HCT116 (cell line): ENCODE measurements at regions not wholly inside any gene's neighbourhood (a gene's known extent, or its start where the extent isn't known, plus 50 kb on each side); places are given as distances from the start of the nearest gene placed in this dataset.

Experiments
- ATAC-seq: fragments of 200-7000 bp; cut with Tn5 transposase; 2 replicates; pipeline ENCODE4 v1.9.1; 2020; ENCODE audit warnings: mild to moderate bottlenecking, moderate library complexity
- BruUV-seq: library from RNA; stranded (reverse); fragments of 400-500 nt; replicated peaks from 2 replicates; lab custom pipeline; 2021; lab: Mats Ljungman, UMichigan
- CTCF ChIA-PET: fragments of 300-600 bp; sonication (Branson Sonifier 250); formaldehyde crosslinking; loops from one replicate; lab custom pipeline; 2021; ENCODE audit warnings: antibody characterized with exemption; lab: Charles Lee
- POLR2A ChIA-PET: fragments of 300-600, 350-600 bp; sonication (Branson Sonifier 250); formaldehyde crosslinking; loops from one replicate; lab custom pipeline; 2021; ENCODE audit warnings: antibody characterized with exemption; lab: Charles Lee
- RAD21 ChIA-PET, 2 experiments: fragments of 300-600 bp; sonication (Branson Sonifier 250); formaldehyde crosslinking; loops; one replicate each; lab custom pipeline; 2023; ENCODE audit warnings: low total read pairs in 2 of 2; ENCODE audit not compliant: uncharacterized antibody in 2 of 2, unreplicated experiment in 2 of 2, low non-redundant PET in 1 of 2; lab: Charles Lee
- DNase-seq: peaks from one replicate; pipeline ENCODE4 v3.0.0-alpha.2; 2010; ENCODE audit warnings: low read depth, low spot score
- H2AFZ ChIP-seq: fragments of 200-600 bp; shearing (Covaris generic), sonication (generic); 2 replicates; pipeline ENCODE4 v1.6.1; 2017; ENCODE audit warnings: low read depth, mixed run types, mixed read lengths, antibody characterized with exemption, low read length; ENCODE audit not compliant: poor library complexity, severe bottlenecking
- H3K27ac ChIP-seq: 2 replicates; pipeline ENCODE4 v1.5.1; 2012; ENCODE audit warnings: low read depth, low read length
- H3K27me3 ChIP-seq: fragments of 200-600 bp; sonication (generic); 2 replicates; pipeline ENCODE4 v1.6.1; 2016; ENCODE audit warnings: mixed run types, low read length, mixed read lengths; ENCODE audit not compliant: insufficient read depth
- H3K36me3 ChIP-seq, 2 experiments: fragments of 200-500 bp in 1 of 2; fragments of 200-600 bp in 1 of 2; sonication (Bioruptor generic) in 1 of 2; sonication (generic) in 1 of 2; 2 replicates each; pipeline versions ENCODE4 v1.5.1 to v1.6.1; 2014 to 2016; ENCODE audit warnings: low read length in 2 of 2, inconsistent platforms in 1 of 2, mixed read lengths in 1 of 2, mixed run types in 1 of 2; ENCODE audit not compliant: insufficient read depth in 2 of 2, control insufficient read depth in 1 of 2
- H3K4me1 ChIP-seq, 2 experiments: fragments of 200-600 bp in 1 of 2; sonication (generic) in 1 of 2; 2 replicates each; pipeline versions ENCODE4 v1.5.1 to v1.6.1; 2012 to 2017; ENCODE audit warnings: low read length in 2 of 2, inconsistent platforms in 1 of 2, mild to moderate bottlenecking in 1 of 2, mixed read lengths in 1 of 2, mixed run types in 1 of 2, moderate library complexity in 1 of 2; ENCODE audit not compliant: insufficient read depth in 2 of 2, control insufficient read depth in 1 of 2
- H3K4me2 ChIP-seq: fragments of 200-600 bp; sonication (generic); 2 replicates; pipeline ENCODE4 v1.6.1; 2017; ENCODE audit warnings: mixed run types, low read length, mixed read lengths
- H3K4me3 ChIP-seq, 2 experiments: fragments of 200-600 bp in 1 of 2; sonication (generic) in 1 of 2; replicated peaks in 1 of 2; 2 replicates each; pipeline ENCODE4 v1.5.1; 2011 to 2016; ENCODE audit warnings: low read length in 2 of 2, control low read depth in 1 of 2, low read depth in 1 of 2, mild to moderate bottlenecking in 1 of 2, mixed read lengths in 1 of 2, mixed run types in 1 of 2
- H3K79me2 ChIP-seq: fragments of 200-600 bp; sonication (generic); 2 replicates; pipeline ENCODE4 v1.6.1; 2017; ENCODE audit warnings: mild to moderate bottlenecking, mixed run types, low read length, moderate library complexity, mixed read lengths; ENCODE audit not compliant: insufficient read depth
- H3K9ac ChIP-seq: fragments of 200-600 bp; sonication (generic); 2 replicates; pipeline ENCODE4 v1.6.1; 2016; ENCODE audit warnings: low read length, mixed read lengths
- H3K9me2 ChIP-seq: fragments of 200-600 bp; sonication (generic), shearing (Covaris generic); 2 replicates; pipeline ENCODE4 v1.6.1; 2017; ENCODE audit warnings: mixed run types, mild to moderate bottlenecking, moderate library complexity; ENCODE audit not compliant: insufficient read depth
- H3K9me3 ChIP-seq, 2 experiments: fragments of 200-500 bp in 1 of 2; fragments of 200-600 bp in 1 of 2; sonication (Bioruptor generic) in 1 of 2; sonication (generic) in 1 of 2; 2 replicates each; pipeline ENCODE4 v1.6.1; 2014 to 2017; ENCODE audit warnings: low read length in 2 of 2, mixed read lengths in 2 of 2, inconsistent platforms in 1 of 2, low read depth in 1 of 2, mild to moderate bottlenecking in 1 of 2, mixed run types in 1 of 2, moderate library complexity in 1 of 2; ENCODE audit not compliant: control insufficient read depth in 1 of 2, insufficient read depth in 1 of 2
- H4K20me1 ChIP-seq: fragments of 200-600 bp; sonication (generic), shearing (Covaris generic); 2 replicates; pipeline ENCODE4 v1.6.1; 2017; ENCODE audit warnings: mixed run types, mild to moderate bottlenecking, moderate library complexity; ENCODE audit not compliant: insufficient read depth
- CBX3 ChIP-seq: IDR thresholded peaks from 2 replicates; pipeline ENCODE4 v1.6.1; 2012; ENCODE audit warnings: low read depth
- CEBPB ChIP-seq: IDR thresholded peaks from 2 replicates; pipeline ENCODE4 v1.6.1; 2012; ENCODE audit warnings: low read depth
- EGR1 ChIP-seq: IDR thresholded peaks from 2 replicates; pipeline ENCODE4 v1.6.1; 2012; ENCODE audit warnings: low read depth
- EZH2 ChIP-seq: fragments of 200-600 bp; sonication (generic); IDR thresholded peaks from 2 replicates; pipeline ENCODE4 v1.6.1; 2017; ENCODE audit warnings: antibody characterized with exemption, mixed run types
- EZH2phosphoT487 ChIP-seq: fragments of 200-600 bp; IDR thresholded peaks from 2 replicates; pipeline ENCODE4 v1.6.1; 2018; ENCODE audit warnings: antibody characterized with exemption, borderline replicate concordance
- FOSL1 ChIP-seq: IDR thresholded peaks from 2 replicates; pipeline ENCODE4 v1.6.1; 2012; ENCODE audit warnings: low read depth
- JUND ChIP-seq: IDR thresholded peaks from 2 replicates; pipeline ENCODE4 v1.6.1; 2012
- RAD21 ChIP-seq: IDR thresholded peaks from 2 replicates; pipeline ENCODE4 v1.6.1; 2012; ENCODE audit warnings: low read depth, mild to moderate bottlenecking
- SIN3A ChIP-seq: IDR thresholded peaks from 2 replicates; pipeline ENCODE4 v1.6.1; 2012; ENCODE audit warnings: low read depth
- SRF ChIP-seq: IDR thresholded peaks from 2 replicates; pipeline ENCODE4 v1.6.1; 2012; ENCODE audit warnings: low read depth
- intact Hi-C: fragments of 100-400 bp; cut with micrococcal nuclease; formaldehyde crosslinking; loops from 2 replicates; pipeline ENCODE4 v1.10.0; 2022
- TF ChIP-seq, protein P1 (sequence below): IDR thresholded peaks from 2 replicates; pipeline ENCODE4 v1.6.1; 2012
- TF ChIP-seq, protein P2 (sequence below): IDR thresholded peaks from 2 replicates; pipeline ENCODE4 v1.6.1; 2011; ENCODE audit warnings: mild to moderate bottlenecking, low read length, moderate library complexity; ENCODE audit not compliant: insufficient replicate concordance; ENCODE audit errors: extremely low read depth
- TF ChIP-seq, protein P3 (sequence below), 3 experiments: fragments of 200-600 bp in 1 of 3; sonication (generic) in 1 of 3; IDR thresholded peaks in 2 of 3; conservative IDR thresholded peaks in 1 of 3; 2 replicates each; pipeline ENCODE4 v1.5.1; 2012 to 2017; ENCODE audit warnings: low read depth in 2 of 3, low read length in 2 of 3, antibody characterized with exemption in 1 of 3, borderline replicate concordance in 1 of 3, control low read depth in 1 of 3, mild to moderate bottlenecking in 1 of 3, mixed read lengths in 1 of 3, mixed run types in 1 of 3, moderate library complexity in 1 of 3; ENCODE audit not compliant: insufficient read depth in 1 of 3
- TF ChIP-seq, protein P4 (sequence below): IDR thresholded peaks from 2 replicates; pipeline ENCODE4 v1.6.1; 2012

DNA sequence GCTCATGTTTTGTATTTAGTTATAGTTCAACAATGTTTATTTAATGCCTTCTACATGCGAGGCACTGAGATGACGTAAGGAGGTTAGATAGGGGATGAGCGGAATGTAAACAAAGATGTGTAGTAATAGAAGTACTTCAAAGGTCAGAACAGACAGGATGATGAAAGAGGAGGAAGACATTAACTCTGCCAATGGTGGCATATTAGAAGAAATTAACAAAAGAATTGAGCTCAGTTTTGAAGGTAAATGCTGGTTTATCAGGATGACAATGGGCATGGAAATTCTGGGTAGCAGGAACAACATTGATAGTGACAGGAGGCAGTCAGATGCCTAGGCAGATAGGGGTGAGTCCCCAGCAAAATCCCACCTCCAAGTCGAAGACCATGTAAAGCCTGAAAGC is 62.3 kb upstream of the PGRMC2 start:
- H3K36me3 ChIP-seq: no peaks in the 10 kb centered on the region
- H3K79me2 ChIP-seq: no peaks in the 10 kb centered on the region
- H3K27me3 ChIP-seq: no peaks in the 10 kb centered on the region
- H3K9me2 ChIP-seq: no peaks in the 10 kb centered on the region
- intact Hi-C loops: no loop called here
- no peak for TF ChIP-seq JUND
- TF ChIP-seq CEBPB: no peak
- TF ChIP-seq, protein P1, sequence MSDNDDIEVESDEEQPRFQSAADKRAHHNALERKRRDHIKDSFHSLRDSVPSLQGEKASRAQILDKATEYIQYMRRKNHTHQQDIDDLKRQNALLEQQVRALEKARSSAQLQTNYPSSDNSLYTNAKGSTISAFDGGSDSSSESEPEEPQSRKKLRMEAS: no peak
- TF ChIP-seq, protein P2, sequence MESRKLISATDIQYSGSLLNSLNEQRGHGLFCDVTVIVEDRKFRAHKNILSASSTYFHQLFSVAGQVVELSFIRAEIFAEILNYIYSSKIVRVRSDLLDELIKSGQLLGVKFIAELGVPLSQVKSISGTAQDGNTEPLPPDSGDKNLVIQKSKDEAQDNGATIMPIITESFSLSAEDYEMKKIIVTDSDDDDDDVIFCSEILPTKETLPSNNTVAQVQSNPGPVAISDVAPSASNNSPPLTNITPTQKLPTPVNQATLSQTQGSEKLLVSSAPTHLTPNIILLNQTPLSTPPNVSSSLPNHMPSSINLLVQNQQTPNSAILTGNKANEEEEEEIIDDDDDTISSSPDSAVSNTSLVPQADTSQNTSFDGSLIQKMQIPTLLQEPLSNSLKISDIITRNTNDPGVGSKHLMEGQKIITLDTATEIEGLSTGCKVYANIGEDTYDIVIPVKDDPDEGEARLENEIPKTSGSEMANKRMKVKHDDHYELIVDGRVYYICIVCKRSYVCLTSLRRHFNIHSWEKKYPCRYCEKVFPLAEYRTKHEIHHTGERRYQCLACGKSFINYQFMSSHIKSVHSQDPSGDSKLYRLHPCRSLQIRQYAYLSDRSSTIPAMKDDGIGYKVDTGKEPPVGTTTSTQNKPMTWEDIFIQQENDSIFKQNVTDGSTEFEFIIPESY: no peak
- TF ChIP-seq RAD21: no peak
- TF ChIP-seq EGR1: no peak
- TF ChIP-seq, protein P3, sequence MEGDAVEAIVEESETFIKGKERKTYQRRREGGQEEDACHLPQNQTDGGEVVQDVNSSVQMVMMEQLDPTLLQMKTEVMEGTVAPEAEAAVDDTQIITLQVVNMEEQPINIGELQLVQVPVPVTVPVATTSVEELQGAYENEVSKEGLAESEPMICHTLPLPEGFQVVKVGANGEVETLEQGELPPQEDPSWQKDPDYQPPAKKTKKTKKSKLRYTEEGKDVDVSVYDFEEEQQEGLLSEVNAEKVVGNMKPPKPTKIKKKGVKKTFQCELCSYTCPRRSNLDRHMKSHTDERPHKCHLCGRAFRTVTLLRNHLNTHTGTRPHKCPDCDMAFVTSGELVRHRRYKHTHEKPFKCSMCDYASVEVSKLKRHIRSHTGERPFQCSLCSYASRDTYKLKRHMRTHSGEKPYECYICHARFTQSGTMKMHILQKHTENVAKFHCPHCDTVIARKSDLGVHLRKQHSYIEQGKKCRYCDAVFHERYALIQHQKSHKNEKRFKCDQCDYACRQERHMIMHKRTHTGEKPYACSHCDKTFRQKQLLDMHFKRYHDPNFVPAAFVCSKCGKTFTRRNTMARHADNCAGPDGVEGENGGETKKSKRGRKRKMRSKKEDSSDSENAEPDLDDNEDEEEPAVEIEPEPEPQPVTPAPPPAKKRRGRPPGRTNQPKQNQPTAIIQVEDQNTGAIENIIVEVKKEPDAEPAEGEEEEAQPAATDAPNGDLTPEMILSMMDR (IDR thresholded peaks at IDR 0.05 in 2 of 3, conservative IDR thresholded peaks at IDR 0.05 in 1 of 3; ENCODE audit: borderline replicate concordance in 1 of 3, insufficient read depth in 1 of 3, low read depth in 2 of 3, low read length in 2 of 3): no peak
- no peak for TF ChIP-seq SRF
- no peak for TF ChIP-seq EZH2phosphoT487
- TF ChIP-seq SIN3A: no peak
- TF ChIP-seq EZH2: no peak
- no peak for TF ChIP-seq FOSL1
- TF ChIP-seq, protein P4, sequence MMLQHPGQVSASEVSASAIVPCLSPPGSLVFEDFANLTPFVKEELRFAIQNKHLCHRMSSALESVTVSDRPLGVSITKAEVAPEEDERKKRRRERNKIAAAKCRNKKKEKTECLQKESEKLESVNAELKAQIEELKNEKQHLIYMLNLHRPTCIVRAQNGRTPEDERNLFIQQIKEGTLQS: no peak
- TF ChIP-seq CBX3: no peak
- no peak overlapping the region for H3K4me3 ChIP-seq
- no TSS peak for BruUV-seq
- H4K20me1 ChIP-seq: no peaks in the 10 kb centered on the region
- CTCF ChIA-PET: no interaction called here
- H3K9me3 ChIP-seq: no peaks in the 10 kb centered on the region
- no peak overlapping the region for H3K9ac ChIP-seq
- RAD21 ChIA-PET: no interaction called here
- H3K4me2 ChIP-seq: no peak overlapping the region
- DNase-seq: no peak
- H2AFZ ChIP-seq: no peak overlapping the region
- POLR2A ChIA-PET: no interaction called here
- no peak overlapping the region for H3K27ac ChIP-seq
- no peak for ATAC-seq
- H3K4me1 ChIP-seq: peaks cover 6 to 24% of the 10 kb centered on the region in 2 experiments; a peak in 3 of 4 replicates
